Activated CD4-positive, alpha-beta T cell treated with anti-CD3 and anti-CD28 coated beads, Interleukin-2, amount 10 ng/mL, durations not matched to agents 7 days and 5 days (primary cell): ENCODE measurements at regions not wholly inside any gene's neighbourhood (a gene's known extent, or its start where the extent isn't known, plus 50 kb on each side); places are given as distances from the start of the nearest gene placed in this dataset.
"Not testable (repeated sequence)": the region's sequence is repeated elsewhere in the genome, so short reads cannot be mapped to it uniquely, and the experiment has no call there.

ENCODE experiments used
- CTCF ChIA-PET: fragments of 350-600 bp; sonication (Branson Sonifier 250); formaldehyde crosslinking; loops from one replicate; lab custom pipeline; 2021; ENCODE audit warnings: antibody characterized with exemption; lab: Charles Lee
- POLR2A ChIA-PET: fragments of 350-600 bp; sonication (Branson Sonifier 250); formaldehyde crosslinking; loops from one replicate; lab custom pipeline; 2021; ENCODE audit warnings: antibody characterized with exemption; lab: Charles Lee
- DNase-seq: peaks from one replicate; pipeline ENCODE4 v3.0.0-alpha.2; 2020
- H3K27ac Mint-ChIP-seq: one replicate; pipeline ENCODE4 v1.8.0; 2021; ENCODE audit warnings: mild to moderate bottlenecking, moderate library complexity, mixed read lengths
- H3K27me3 Mint-ChIP-seq: one replicate; pipeline ENCODE4 v1.8.0; 2021; ENCODE audit warnings: mixed read lengths
- H3K36me3 Mint-ChIP-seq: one replicate; pipeline ENCODE4 v1.8.0; 2021; ENCODE audit warnings: low read depth, mixed read lengths
- H3K4me1 Mint-ChIP-seq: one replicate; pipeline ENCODE4 v1.8.0; 2021; ENCODE audit warnings: mixed read lengths
- H3K4me3 Mint-ChIP-seq: one replicate; pipeline ENCODE4 v1.8.0; 2021; ENCODE audit warnings: mild to moderate bottlenecking, moderate library complexity, mixed read lengths
- H3K9me3 Mint-ChIP-seq: one replicate; pipeline ENCODE4 v1.8.0; 2021; ENCODE audit warnings: mixed read lengths

DNA sequence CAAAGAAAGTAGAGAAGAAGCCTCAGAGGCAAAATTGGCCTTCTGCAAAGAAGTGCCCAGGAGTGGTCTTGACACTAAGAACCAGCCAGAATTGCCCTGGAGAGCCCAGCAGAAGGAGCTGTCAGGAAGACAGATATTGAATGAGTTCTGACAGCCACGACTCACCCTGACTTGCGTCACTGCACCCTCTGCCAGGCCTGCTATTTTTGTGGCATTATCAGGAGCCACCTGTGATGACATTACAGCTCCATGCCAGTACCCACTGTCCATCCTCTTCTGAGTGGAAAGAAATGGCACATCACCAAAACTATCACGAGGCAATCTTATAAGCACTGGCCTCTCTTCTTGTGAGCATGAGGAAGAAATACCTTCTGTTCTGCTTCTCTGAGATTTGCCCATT is 67.7 kb downstream of the SMIM20 start:
- Mint-ChIP-seq H3K4me3 (no peak overlapping the region), H3K4me1 (no peaks in the 10 kb centered on the region), H3K9me3 (no peaks in the 10 kb centered on the region), H3K36me3 (no peaks in the 10 kb centered on the region), H3K27ac (no peak overlapping the region), H3K27me3 (peaks cover 2% of the 10 kb centered on the region)
- DNase-seq: no peak
- CTCF ChIA-PET: interaction anchor here (0.7 to 1.5 kb wide), 5 partner anchors 13 to 741 kb away, joined by 3 to 4 read pairs (median 3); no protein-coding TSS in a partner anchor
- POLR2A ChIA-PET: no interaction called here

DNA sequence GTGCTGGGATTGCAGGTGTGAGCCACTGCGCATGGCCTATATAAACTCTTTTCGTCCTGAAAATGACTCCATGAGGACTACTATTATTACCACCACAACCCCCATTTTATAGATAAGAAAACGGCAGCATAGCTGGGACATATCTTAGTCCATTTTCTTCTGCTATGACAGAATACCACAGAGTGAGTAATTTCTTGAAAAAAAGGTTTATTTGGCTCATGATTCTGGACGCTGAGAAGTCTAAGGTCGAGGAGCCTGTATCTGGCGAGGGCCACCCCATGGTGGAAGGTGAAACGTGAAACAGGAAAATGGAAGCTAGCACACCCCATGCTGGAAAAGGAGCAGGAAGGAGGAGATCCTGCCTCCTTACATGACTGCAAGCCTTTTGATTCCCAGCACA is 68.9 kb downstream of the SMIM20 start:
- no peaks in the 10 kb centered on the region for H3K36me3 Mint-ChIP-seq
- CTCF ChIA-PET: interaction anchor here (0.6 to 1.0 kb wide), 2 partner anchors 11 to 948 kb away, joined by 3 read pairs; no protein-coding TSS in a partner anchor
- POLR2A ChIA-PET: no interaction called here
- no peak for DNase-seq
- H3K4me1 Mint-ChIP-seq: peaks cover under 1% of the 10 kb centered on the region
- no peak overlapping the region for H3K27ac Mint-ChIP-seq
- no peaks in the 10 kb centered on the region for H3K9me3 Mint-ChIP-seq
- H3K27me3 Mint-ChIP-seq: peaks cover 2% of the 10 kb centered on the region
- H3K4me3 Mint-ChIP-seq: no peak overlapping the region

DNA sequence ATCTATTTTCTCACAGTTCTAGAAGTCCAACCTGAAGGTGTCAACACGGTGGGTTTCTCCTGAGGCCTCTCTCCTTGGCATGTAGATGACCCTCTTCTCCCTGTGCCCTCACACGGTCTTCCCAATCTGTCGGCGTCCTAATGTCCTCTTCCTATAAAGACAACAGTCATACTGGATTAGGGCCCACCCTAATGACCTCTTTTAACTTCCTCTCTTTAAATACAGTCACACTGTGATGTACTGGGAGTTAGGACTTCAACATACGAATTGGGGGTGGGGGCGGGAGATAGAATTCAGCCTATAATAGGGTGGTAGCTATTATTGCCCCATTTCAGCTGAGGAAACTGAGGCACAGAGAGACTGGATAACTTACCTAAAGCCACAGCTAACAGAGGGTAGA is 70.2 kb downstream of the SMIM20 start:
- Mint-ChIP-seq H3K4me3 (no peak overlapping the region), H3K27me3 (peaks cover 2% of the 10 kb centered on the region), H3K4me1 (peaks cover 7% of the 10 kb centered on the region), H3K36me3 (no peaks in the 10 kb centered on the region), H3K9me3 (no peaks in the 10 kb centered on the region), H3K27ac (no peak overlapping the region)
- ChIA-PET CTCF (no interaction called here), POLR2A (no interaction called here)
- no peak for DNase-seq

DNA sequence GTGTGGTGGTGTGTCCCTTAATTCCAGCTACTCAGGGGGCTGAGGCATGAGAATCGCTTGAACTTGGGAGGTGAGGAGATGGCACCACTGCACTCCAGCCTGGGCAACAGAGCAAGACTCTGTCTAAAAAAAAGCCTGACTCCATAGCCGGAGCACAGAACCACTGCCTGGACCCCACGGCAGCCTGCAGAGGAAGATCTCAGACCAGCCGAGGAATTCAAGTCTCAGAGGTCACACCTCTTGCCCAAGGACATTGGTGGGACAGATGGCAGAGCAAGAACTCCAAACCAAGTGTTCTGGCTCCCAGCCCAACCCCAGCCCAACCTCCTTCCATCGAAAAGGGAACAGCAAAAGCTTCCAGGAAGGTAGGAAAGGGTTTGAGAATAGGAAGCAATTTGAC is 70.8 kb downstream of the SMIM20 start:
- POLR2A ChIA-PET: no interaction called here
- Mint-ChIP-seq H3K36me3 (no peaks in the 10 kb centered on the region), H3K27ac (no peak overlapping the region), H3K27me3 (peaks cover 5% of the 10 kb centered on the region), H3K9me3 (no peaks in the 10 kb centered on the region), H3K4me3 (no peak overlapping the region), H3K4me1 (peaks cover 7% of the 10 kb centered on the region)
- no peak for DNase-seq
- CTCF ChIA-PET: interaction anchor here (1.4 kb wide), 1 partner anchor 40 kb away, joined by 3 read pairs; no protein-coding TSS in a partner anchor

DNA sequence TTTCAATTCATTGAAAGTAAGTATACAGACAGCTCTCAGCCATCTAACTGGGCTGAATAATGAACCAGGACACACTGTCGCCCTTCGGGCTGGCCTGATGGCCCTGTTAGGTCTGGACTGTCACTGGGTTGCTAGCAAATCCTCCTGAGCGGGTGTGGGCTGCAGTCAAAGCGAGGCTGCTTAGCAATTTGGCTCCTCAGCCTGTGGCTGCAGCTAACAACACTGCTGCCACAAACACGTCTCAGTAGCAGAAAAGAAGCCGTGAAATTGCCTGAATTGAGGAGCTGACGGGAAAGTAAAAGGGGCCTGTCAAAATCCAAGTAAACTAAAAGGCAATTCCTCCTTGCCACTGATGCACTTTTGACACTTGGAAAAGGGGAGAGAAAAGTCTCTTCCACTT is 72.8 kb downstream of the SMIM20 start:
- POLR2A ChIA-PET: no interaction called here
- no peak for DNase-seq

DNA sequence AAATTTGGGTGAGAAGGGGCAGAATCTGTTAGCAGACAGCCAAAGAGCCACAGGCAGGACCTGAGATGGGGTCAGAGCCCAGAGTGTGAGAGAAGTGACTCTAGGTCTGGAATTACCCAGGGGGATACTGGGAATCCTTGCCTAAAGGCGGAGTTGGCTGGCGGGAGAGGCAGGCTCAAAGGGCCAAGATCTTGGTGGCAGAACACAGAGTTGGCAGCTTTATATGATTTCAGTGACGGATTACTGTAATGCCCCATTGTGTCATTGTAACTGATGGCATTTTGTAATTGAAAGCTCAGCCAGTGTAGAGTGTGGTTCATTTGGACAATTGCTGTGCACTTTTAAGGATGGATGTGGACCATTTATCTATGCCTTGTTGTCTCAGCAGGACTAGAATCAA is 77.3 kb downstream of the SMIM20 start:
- ChIA-PET POLR2A (no interaction called here), CTCF (no interaction called here)
- Mint-ChIP-seq H3K27me3 (peaks cover 3% of the 10 kb centered on the region), H3K9me3 (no peaks in the 10 kb centered on the region), H3K36me3 (no peaks in the 10 kb centered on the region), H3K4me3 (no peak overlapping the region), H3K27ac (no peak overlapping the region), H3K4me1 (peaks cover 7% of the 10 kb centered on the region)
- no peak for DNase-seq

More for the DNA sequence above, 72.8 kb downstream of the SMIM20 start:
- H3K27me3 Mint-ChIP-seq: peaks cover 3% of the 10 kb centered on the region
- H3K27ac Mint-ChIP-seq: no peak overlapping the region
- no peaks in the 10 kb centered on the region for H3K9me3 Mint-ChIP-seq
- CTCF ChIA-PET: interaction anchor here (1.4 to 2.8 kb wide), 2 partner anchors 18 to 338 kb away, joined by 5 to 18 read pairs; no protein-coding TSS in a partner anchor
- H3K4me1 Mint-ChIP-seq: peaks cover 7% of the 10 kb centered on the region
- no peaks in the 10 kb centered on the region for H3K36me3 Mint-ChIP-seq
- H3K4me3 Mint-ChIP-seq: no peak overlapping the region

DNA sequence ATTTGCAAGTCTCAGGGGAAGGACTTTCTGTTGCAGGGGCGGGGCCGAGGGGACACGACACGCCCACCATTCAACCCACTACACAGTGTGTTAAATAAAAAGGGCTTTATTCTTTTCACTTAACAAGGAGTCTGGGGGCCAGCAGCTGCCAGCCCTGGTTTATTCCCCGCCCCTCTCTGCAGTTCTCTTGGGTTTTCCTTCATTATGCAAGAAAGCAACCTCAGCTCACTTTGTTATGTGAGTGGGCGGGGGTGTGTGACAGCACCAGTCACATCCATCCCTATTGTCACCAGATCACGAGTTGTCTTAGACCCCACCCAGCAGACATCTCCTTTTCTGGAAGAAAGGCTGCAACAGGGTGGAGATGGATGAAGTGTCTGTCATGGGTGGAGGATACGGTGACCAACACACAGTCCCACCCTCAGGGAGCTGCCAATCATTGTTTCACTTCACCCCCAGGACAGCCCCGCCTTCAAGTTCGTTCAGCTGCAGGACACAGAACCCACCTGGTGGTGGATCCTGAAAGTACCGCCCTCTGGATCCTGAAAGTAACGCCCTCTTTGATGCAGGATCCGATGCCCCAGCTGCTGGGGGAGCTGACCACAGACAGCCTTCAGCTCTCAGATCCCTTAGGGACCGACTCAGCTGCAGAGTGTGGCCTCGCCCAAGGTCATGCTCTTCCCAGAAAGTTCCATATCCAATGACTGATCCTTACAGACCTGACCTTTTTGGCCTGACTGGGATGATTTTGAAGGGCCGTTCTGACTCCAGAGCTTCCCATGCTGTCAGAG is 79.6 kb downstream of the SMIM20 start:
- Mint-ChIP-seq H3K36me3 (no peaks in the 10 kb centered on the region), H3K9me3 (no peaks in the 10 kb centered on the region), H3K4me1 (peaks cover 2% of the 10 kb centered on the region), H3K4me3 (no peak overlapping the region), H3K27me3 (peaks cover 3% of the 10 kb centered on the region), H3K27ac (no peak overlapping the region)
- POLR2A ChIA-PET: no interaction called here
- CTCF ChIA-PET: interaction anchor here (0.6 to 1.1 kb wide), 3 partner anchors 10 to 414 kb away, joined by 3 read pairs; no protein-coding TSS in a partner anchor
- peak; percentile 11 for DNase-seq

DNA sequence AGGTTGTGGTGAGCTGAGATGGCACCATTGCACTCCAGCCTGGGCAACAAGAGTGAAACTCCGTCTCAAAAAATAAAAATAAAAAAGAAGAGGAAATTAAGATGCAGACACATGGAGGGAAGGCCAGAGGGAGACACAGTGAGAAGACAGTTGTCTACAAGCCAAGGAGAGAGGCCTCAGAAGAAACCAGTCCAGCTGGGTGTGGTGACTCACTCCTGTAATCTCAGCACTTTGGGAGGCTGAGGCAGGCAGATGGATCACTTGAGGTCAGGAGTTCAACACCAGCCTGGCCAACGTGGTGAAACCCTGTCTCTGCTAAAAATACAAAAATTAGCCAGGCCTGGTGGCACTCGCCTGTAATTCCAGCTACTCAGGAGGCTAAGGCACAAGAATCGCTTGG is 80.6 kb downstream of the SMIM20 start:
- H3K27ac Mint-ChIP-seq, H3K4me1 Mint-ChIP-seq, H3K36me3 Mint-ChIP-seq, DNase-seq, H3K9me3 Mint-ChIP-seq, H3K4me3 Mint-ChIP-seq, H3K27me3 Mint-ChIP-seq, POLR2A ChIA-PET: not testable (repeated sequence)
- CTCF ChIA-PET: interaction anchor here (0.6 kb wide), 1 partner anchor 33 kb away, joined by 6 read pairs; no protein-coding TSS in a partner anchor

DNA sequence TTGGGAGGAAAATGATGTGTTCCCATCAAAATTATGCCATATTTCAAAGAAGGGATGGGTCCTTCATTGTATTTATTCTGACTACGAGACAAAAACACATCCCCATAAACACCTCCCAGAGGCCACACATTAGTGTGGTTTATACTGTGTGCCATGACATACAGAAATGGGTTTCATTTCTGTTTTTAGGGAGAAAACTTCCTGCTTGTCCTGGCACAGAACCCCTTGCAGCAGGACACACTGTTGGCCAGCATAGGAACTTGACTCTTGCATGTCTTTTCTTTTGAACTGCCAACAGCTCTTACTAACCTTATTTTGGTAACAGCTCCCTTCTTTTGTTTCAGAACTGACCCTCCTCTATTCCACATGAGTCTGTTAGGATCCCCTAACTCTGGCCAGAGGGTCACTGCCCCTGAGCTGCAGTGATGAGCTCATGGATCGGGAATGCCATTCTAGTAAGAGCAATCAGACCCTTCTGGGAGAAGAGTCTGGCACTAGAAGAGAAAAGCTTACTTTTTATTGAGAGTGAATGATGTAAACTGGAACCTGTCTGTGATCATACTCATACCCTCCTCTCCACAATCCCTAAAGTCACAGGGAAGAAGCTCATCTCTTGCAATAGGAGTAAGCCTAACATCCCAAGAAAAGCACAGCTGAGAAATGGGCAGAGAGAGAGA is 86.4 kb downstream of the SMIM20 start:
- DNase-seq: no peak
- H3K27ac Mint-ChIP-seq: no peak overlapping the region
- no peak overlapping the region for H3K4me3 Mint-ChIP-seq
- H3K36me3 Mint-ChIP-seq: no peaks in the 10 kb centered on the region
- H3K9me3 Mint-ChIP-seq: no peaks in the 10 kb centered on the region
- H3K4me1 Mint-ChIP-seq: no peaks in the 10 kb centered on the region
- POLR2A ChIA-PET: no interaction called here
- peaks cover 3% of the 10 kb centered on the region for H3K27me3 Mint-ChIP-seq
- CTCF ChIA-PET: interaction anchor here (0.6 to 3.5 kb wide), 5 partner anchors 10 to 410 kb away, joined by 3 to 11 read pairs (median 3); no protein-coding TSS in a partner anchor

DNA sequence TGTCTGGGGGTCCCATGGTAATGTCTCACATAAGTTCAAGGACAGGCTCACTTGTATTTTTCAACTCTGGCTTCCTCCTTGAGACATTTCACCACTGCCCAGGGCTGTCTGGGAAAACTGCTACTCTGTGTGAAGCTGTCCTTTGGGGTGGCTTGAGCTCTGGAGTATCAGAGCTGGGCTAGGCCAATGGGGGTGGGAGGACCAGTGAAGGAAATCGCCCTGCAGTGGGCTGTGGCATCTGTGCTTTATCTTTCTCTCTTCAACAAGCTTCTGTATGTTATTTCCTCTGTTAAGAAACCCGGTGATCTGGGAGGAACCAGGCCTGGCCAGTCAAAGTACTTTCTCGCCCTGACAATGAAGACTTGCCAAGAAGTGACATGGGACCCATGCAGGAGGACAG is 87.4 kb downstream of the SMIM20 start:
- CTCF ChIA-PET: interaction anchor here (0.5 to 3.5 kb wide), 5 partner anchors 9 to 881 kb away, joined by 3 to 11 read pairs (median 4); no protein-coding TSS in a partner anchor

DNA sequence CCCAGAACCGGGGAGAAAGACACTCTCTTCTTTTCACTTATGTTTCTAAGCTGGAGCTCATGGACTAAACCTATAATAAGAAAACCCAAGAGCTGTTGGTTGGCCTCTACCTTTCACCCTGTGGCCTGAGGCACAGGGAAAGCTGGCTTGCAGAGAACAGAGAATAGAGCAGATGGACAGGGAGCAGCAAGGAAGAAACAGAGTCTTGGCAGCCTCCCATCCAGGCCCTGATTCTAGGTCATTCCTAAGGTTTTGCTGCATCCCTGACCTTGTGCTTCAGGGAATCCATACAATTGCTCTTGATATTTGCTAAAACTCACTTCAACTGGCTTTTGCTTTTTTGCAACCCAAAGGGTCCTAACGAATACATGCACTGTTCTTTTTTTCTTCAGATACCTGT is 87.8 kb downstream of the SMIM20 start:
- no peaks in the 10 kb centered on the region for H3K9me3 Mint-ChIP-seq
- H3K4me1 Mint-ChIP-seq: no peaks in the 10 kb centered on the region
- no peak for DNase-seq
- ChIA-PET POLR2A (no interaction called here), CTCF (interaction anchor here (0.5 to 3.5 kb wide), 4 partner anchors 9 to 881 kb away, joined by 3 to 11 read pairs (median 8); no protein-coding TSS in a partner anchor)
- H3K27me3 Mint-ChIP-seq: peaks cover 8% of the 10 kb centered on the region
- no peak overlapping the region for H3K27ac Mint-ChIP-seq
- H3K4me3 Mint-ChIP-seq: no peak overlapping the region
- H3K36me3 Mint-ChIP-seq: no peaks in the 10 kb centered on the region

More for the DNA sequence above, 87.4 kb downstream of the SMIM20 start:
- Mint-ChIP-seq H3K4me1 (no peaks in the 10 kb centered on the region), H3K27me3 (peaks cover 8% of the 10 kb centered on the region), H3K9me3 (no peaks in the 10 kb centered on the region), H3K4me3 (no peak overlapping the region), H3K36me3 (no peaks in the 10 kb centered on the region), H3K27ac (no peak overlapping the region)
- POLR2A ChIA-PET: no interaction called here
- DNase-seq: no peak

DNA sequence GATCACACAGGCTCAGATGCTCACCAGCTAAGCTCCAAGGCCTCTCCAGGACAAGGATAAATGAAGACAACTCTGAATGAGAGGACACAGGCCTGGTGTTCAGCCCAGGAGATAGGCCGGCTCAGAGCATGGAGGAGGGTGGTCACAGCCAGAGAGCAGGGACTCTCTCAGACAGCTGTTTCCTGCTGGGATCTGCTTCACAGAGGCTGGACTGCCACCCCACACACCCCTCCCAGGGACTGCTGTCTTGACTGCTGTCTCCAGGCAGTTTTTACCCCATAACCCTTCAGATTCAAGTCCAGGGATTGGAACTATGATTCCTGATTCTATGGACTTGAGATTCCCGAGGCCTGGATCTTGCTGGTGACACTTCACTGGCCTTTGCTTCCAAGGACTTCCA is 89.0 kb downstream of the SMIM20 start:
- Mint-ChIP-seq H3K27me3 (peaks cover 11% of the 10 kb centered on the region), H3K36me3 (no peaks in the 10 kb centered on the region), H3K27ac (no peak overlapping the region), H3K9me3 (no peaks in the 10 kb centered on the region), H3K4me3 (no peak overlapping the region), H3K4me1 (no peaks in the 10 kb centered on the region)
- ChIA-PET CTCF (interaction anchor here (1.5 kb wide), 1 partner anchor 15 kb away, joined by 3 read pairs; no protein-coding TSS in a partner anchor), POLR2A (no interaction called here)
- DNase-seq: no peak

DNA sequence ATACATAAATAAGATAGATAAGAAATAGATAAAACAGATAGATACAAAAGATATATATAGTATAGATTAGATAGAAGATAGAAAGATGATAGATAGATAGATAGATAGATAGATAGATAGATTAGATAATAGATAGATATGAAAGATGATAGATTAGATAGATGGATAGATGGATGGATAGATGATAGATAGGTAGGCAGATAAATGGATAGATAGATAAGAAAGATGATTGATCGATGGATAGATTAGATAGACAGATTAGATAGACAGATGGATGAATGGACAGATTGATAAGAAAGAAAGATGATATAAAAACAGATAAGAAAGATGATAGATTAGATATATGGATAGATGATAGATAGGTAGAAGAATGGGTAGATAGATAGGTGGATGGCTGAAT is 90.3 kb downstream of the SMIM20 start:
- DNase-seq: no peak
- POLR2A ChIA-PET: no interaction called here
- Mint-ChIP-seq H3K4me1 (no peaks in the 10 kb centered on the region), H3K27me3 (peaks cover 11% of the 10 kb centered on the region), H3K9me3 (peaks cover 4% of the 10 kb centered on the region), H3K27ac (no peak overlapping the region), H3K4me3 (no peak overlapping the region), H3K36me3 (no peaks in the 10 kb centered on the region)
- CTCF ChIA-PET: interaction anchor here (1.1 to 2.5 kb wide), 3 partner anchors 8 to 26 kb away, joined by 3 to 9 read pairs (median 3); no protein-coding TSS in a partner anchor
